GM12875 (cell line): ENCODE measurements at regions not wholly inside any gene's neighbourhood (a gene's known extent, or its start where the extent isn't known, plus 50 kb on each side); places are given as distances from the start of the nearest gene placed in this dataset.

Source experiments
- H3K4me3 ChIP-seq: one replicate; pipeline ENCODE4 v1.5.1; 2011; ENCODE audit warnings: low read depth, low read length, control low read depth
- TF ChIP-seq, protein P1 (sequence below): IDR thresholded peaks from 2 replicates; pipeline ENCODE4 v1.5.1; 2011; ENCODE audit warnings: low read depth, mild to moderate bottlenecking, control low read depth, inconsistent platforms, low read length, moderate library complexity, borderline replicate concordance; ENCODE audit not compliant: insufficient read depth

GRCh38 chr3:116767726-116768125, 58.1 kb downstream of the TUSC7 start:
- TF ChIP-seq, protein P1, sequence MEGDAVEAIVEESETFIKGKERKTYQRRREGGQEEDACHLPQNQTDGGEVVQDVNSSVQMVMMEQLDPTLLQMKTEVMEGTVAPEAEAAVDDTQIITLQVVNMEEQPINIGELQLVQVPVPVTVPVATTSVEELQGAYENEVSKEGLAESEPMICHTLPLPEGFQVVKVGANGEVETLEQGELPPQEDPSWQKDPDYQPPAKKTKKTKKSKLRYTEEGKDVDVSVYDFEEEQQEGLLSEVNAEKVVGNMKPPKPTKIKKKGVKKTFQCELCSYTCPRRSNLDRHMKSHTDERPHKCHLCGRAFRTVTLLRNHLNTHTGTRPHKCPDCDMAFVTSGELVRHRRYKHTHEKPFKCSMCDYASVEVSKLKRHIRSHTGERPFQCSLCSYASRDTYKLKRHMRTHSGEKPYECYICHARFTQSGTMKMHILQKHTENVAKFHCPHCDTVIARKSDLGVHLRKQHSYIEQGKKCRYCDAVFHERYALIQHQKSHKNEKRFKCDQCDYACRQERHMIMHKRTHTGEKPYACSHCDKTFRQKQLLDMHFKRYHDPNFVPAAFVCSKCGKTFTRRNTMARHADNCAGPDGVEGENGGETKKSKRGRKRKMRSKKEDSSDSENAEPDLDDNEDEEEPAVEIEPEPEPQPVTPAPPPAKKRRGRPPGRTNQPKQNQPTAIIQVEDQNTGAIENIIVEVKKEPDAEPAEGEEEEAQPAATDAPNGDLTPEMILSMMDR: no peak
- no peak overlapping the region for H3K4me3 ChIP-seq

DNA sequence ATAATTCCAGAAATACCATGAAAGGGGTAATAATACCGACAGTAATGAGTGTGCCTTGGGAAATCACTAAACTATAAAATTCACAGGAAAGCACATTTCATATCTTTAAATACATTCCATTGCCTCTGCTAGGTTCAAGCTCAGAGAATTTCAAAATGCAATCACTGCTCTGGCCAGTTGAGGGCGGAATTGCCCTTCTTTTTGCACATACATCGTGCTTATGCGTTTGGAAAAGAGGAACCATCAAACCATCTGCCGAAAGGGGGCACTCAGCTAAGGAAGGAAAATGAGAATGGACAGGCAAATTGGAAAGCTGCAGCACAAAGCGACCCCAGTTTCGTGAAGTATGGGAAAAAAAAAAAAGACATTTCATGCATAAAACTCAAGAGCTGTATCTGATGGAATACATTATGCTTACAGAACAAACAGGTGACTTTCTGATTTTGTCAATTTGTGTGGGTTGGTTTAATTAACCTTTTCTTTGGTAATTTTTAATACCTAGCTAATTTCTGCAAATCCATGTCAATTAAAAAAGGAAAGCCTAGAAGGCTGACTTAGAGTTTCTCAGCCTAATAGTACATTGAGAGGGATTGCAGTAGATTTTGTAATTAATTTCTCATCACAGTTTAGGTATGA, 61.4 kb downstream of the TUSC7 start:
- no peak overlapping the region for H3K4me3 ChIP-seq
- TF ChIP-seq, protein P1: peak; percentile 78

DNA sequence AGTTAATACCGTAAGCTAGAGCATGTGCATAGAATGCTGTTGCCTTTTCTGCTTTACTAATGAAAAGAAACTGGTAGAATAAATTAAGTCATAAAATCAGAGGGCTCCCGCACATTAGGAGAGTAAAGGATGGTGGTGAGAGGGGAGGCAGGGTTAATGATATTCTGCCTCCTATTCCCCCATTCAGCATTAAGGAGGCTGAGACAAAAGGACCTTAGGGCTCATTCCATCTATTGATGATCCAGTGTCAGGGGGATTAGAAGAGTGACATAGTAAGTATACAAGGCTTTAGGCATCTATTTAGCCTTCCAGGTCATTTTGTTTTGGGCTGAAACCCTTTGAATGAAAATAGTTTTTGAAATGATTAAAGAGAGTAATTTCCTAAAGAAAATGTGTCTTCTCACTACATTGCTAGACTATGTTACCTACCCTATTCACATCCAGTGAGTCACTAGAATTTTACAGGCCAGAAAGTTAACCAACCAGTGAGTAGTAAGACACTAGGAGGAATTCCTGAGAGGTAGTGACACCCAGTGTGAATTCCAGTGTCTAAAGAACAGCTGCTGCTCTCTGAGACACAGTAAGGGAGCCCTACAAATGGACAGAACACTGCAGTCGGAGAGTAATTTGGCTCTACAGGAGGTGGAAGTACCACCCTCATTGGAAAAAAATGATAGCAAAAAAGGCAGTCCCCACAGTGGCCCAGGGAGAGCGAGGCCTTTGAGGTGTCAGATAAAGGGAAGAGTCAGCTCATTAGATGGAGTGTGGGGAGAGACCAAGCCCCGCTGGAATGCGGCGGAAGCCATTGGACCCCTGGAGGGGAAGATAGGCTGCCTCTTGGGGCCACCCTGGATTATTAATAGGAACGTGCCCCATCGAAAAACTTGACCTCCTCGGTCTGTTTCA, 67.6 kb downstream of the TUSC7 start:
- TF ChIP-seq, protein P1: no peak
- no peak overlapping the region for H3K4me3 ChIP-seq

- H3K4me3 ChIP-seq: no peak overlapping the region
- TF ChIP-seq, protein P1: no peak
These were observed 75.6 kb downstream of the TUSC7 start for GRCh38 chr3:116785226-116785625.

DNA sequence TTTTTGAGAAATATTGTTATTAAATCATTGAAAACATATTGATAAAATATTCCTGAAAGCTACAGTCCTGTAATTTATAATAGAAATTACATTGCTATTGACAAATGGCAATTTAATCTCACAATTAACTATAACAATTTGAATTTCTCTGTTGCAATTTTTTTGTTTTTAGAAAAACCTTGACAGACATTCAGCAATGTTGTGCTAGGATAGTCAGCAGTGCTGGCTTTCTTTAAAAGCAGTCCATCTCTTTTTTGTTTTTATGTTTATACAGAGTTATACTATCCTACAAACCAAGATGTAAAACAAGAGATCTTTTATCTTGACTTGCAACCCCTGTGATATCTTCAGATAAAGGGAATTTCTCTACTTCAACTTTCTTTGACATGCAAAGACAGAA, 93.1 kb downstream of the TUSC7 start:
- TF ChIP-seq, protein P1: no peak
- no peak overlapping the region for H3K4me3 ChIP-seq

- TF ChIP-seq, protein P1: no peak
- no peak overlapping the region for H3K4me3 ChIP-seq
These were observed 96.8 kb downstream of the TUSC7 start for GRCh38 chr3:116806351-116806750.
